HL-60/S4 treated with phorbol 12-myristate 13-acetate at 8.2 ng/mL for 4 days and 3 days (cell line): ENCODE measurements at regions not wholly inside any gene's neighbourhood (a gene's known extent, or its start where the extent isn't known, plus 50 kb on each side); places are given as distances from the start of the nearest gene placed in this dataset.

Experiments
- in situ Hi-C: fragments of 300-500 bp; cut with MboI; formaldehyde crosslinking; loops from 2 replicates; pipeline ENCODE4 v1.15.0; 2022; ENCODE audit warnings: low sequenced_read_pairs

- in situ Hi-C loops: no loop called here
These were observed 154.0 kb downstream of the BTC start for GRCh38 chr4:74640111-74640903.

- in situ Hi-C loops: no loop called here
These were observed 152.3 kb downstream of the BTC start for GRCh38 chr4:74642006-74642405.

GRCh38 chr4:74649193-74649592, 145.1 kb downstream of the BTC start:
- in situ Hi-C loops: no loop called here

GRCh38 chr4:74651198-74651597, 143.1 kb downstream of the BTC start:
- in situ Hi-C loops: loop anchor here (25.0 kb wide), 1 partner anchor 264 kb away; no protein-coding TSS in a partner anchor

GRCh38 chr4:74653331-74654229, 140.7 kb downstream of the BTC start:
- in situ Hi-C loops: loop anchor here (25.0 kb wide), 1 partner anchor 266 kb away; no protein-coding TSS in a partner anchor

- in situ Hi-C loops: loop anchor here (25.0 kb wide), 1 partner anchor 267 kb away; no protein-coding TSS in a partner anchor
These were observed 140.1 kb downstream of the BTC start for GRCh38 chr4:74654230-74654681.

GRCh38 chr4:74656596-74656995, 137.7 kb downstream of the BTC start:
- in situ Hi-C loops: loop anchor here (25.0 kb wide), 1 partner anchor 269 kb away; no protein-coding TSS in a partner anchor

GRCh38 chr4:74658116-74658515, 136.2 kb downstream of the BTC start:
- in situ Hi-C loops: loop anchor here (25.0 kb wide), 1 partner anchor 271 kb away; no protein-coding TSS in a partner anchor

- in situ Hi-C loops: loop anchor here (25.0 kb wide), 1 partner anchor 272 kb away; no protein-coding TSS in a partner anchor
These were observed 134.5 kb downstream of the BTC start for GRCh38 chr4:74659576-74660411.

- in situ Hi-C loops: loop anchor here (25.0 kb wide), 1 partner anchor 274 kb away; no protein-coding TSS in a partner anchor
These were observed 133.5 kb downstream of the BTC start for GRCh38 chr4:74660866-74661265.

GRCh38 chr4:74661427-74662201, 132.7 kb downstream of the BTC start:
- in situ Hi-C loops: loop anchor here (25.0 kb wide), 1 partner anchor 274 kb away; no protein-coding TSS in a partner anchor

- in situ Hi-C loops: loop anchor here (25.0 kb wide), 1 partner anchor 276 kb away; no protein-coding TSS in a partner anchor
These were observed 130.7 kb downstream of the BTC start for GRCh38 chr4:74663631-74664030.

- in situ Hi-C loops: loop anchor here (25.0 kb wide), 1 partner anchor 278 kb away; no protein-coding TSS in a partner anchor
These were observed 129.0 kb downstream of the BTC start for GRCh38 chr4:74665346-74665745.

GRCh38 chr4:74665876-74666275, 128.4 kb downstream of the BTC start:
- in situ Hi-C loops: loop anchor here (25.0 kb wide), 1 partner anchor 279 kb away; no protein-coding TSS in a partner anchor

- in situ Hi-C loops: loop anchor here (25.0 kb wide), 1 partner anchor 280 kb away; no protein-coding TSS in a partner anchor
These were observed 126.9 kb downstream of the BTC start for GRCh38 chr4:74667438-74667837.

GRCh38 chr4:74667944-74668343, 126.4 kb downstream of the BTC start:
- in situ Hi-C loops: loop anchor here (25.0 kb wide), 1 partner anchor 281 kb away; no protein-coding TSS in a partner anchor

GRCh38 chr4:74669702-74670101, 124.6 kb downstream of the BTC start:
- in situ Hi-C loops: loop anchor here (10.0 to 25.0 kb wide), 2 partner anchors 282 to 355 kb away; no protein-coding TSS in a partner anchor

- in situ Hi-C loops: loop anchor here (10.0 to 25.0 kb wide), 2 partner anchors 283 to 356 kb away; no protein-coding TSS in a partner anchor
These were observed 123.7 kb downstream of the BTC start for GRCh38 chr4:74670583-74670982.
